ENCODE measurements at regions not wholly inside any gene's neighbourhood (a gene's known extent, or its start where the extent isn't known, plus 50 kb on each side); places are given as distances from the start of the nearest gene placed in this dataset.

- TF ChIP-seq EZH2 (IDR thresholded peaks at IDR 0.05; ENCODE audit: low read depth) (no peak), CTCF (conservative IDR thresholded peaks at IDR 0.05) (no peak; the same call in 1 of the 2 replicates)
Measured at GRCh38 chr12:127560041-127560478, 706.9 kb upstream of the TMEM132C start.
